H1 (cell line): ENCODE measurements at regions not wholly inside any gene's neighbourhood (a gene's known extent, or its start where the extent isn't known, plus 50 kb on each side); places are given as distances from the start of the nearest gene placed in this dataset.

Source experiments
- BCL11A ChIP-seq, 2 experiments: IDR thresholded peaks; one replicate each; pipeline ENCODE4 v1.6.1; 2011; ENCODE audit warnings: low read depth in 2 of 2, low read length in 2 of 2, mild to moderate bottlenecking in 2 of 2
- CBX8 ChIP-seq: fragments of 300-800, 300-1000 bp; sonication (generic); IDR thresholded peaks from 2 replicates; pipeline ENCODE4 v1.7.1; 2016; ENCODE audit warnings: low read depth, low read length, borderline replicate concordance
- CREB1 ChIP-seq: IDR thresholded peaks from 2 replicates; pipeline ENCODE4 v1.6.1; 2012; ENCODE audit warnings: inconsistent platforms
- GTF2F1 ChIP-seq: IDR thresholded peaks from 2 replicates; pipeline ENCODE4 v1.6.1; 2012; ENCODE audit warnings: low read depth, low read length, improper control_type of control experiment, borderline replicate concordance
- HDAC2 ChIP-seq, 2 experiments: fragments of 300-600 bp in 1 of 2; sonication (generic) in 1 of 2; IDR thresholded peaks; 2 replicates each; pipeline ENCODE4 v1.6.1; 2011 to 2012; ENCODE audit warnings: low read depth in 2 of 2, low read length in 2 of 2, mild to moderate bottlenecking in 2 of 2, moderate library complexity in 2 of 2, borderline replicate concordance in 1 of 2, inconsistent platforms in 1 of 2
- JUN ChIP-seq: IDR thresholded peaks from 2 replicates; pipeline ENCODE4 v1.6.1; 2011; ENCODE audit warnings: low read depth, mild to moderate bottlenecking, improper control_type of control experiment, low read length
- PHF8 ChIP-seq: fragments of 200-600 bp; sonication (generic); conservative IDR thresholded peaks from 2 replicates; pipeline ENCODE4 v1.7.1; 2012; ENCODE audit warnings: low read depth, mild to moderate bottlenecking, inconsistent platforms, low read length, moderate library complexity
- POLR2A ChIP-seq, 2 experiments: IDR thresholded peaks; 1 replicate in 1 of 2; 2 replicates in 1 of 2; pipeline ENCODE4 v1.6.1; 2011; ENCODE audit warnings: low read depth in 2 of 2, low read length in 2 of 2, mild to moderate bottlenecking in 2 of 2; ENCODE audit errors: control extremely low read depth in 1 of 2
- SP4 ChIP-seq: IDR thresholded peaks from 2 replicates; pipeline ENCODE4 v1.6.1; 2012; ENCODE audit warnings: low read length, inconsistent platforms
- TAF1 ChIP-seq: IDR thresholded peaks from 2 replicates; pipeline ENCODE4 v1.6.1; 2011; ENCODE audit warnings: mild to moderate bottlenecking, low read depth, low read length
- TCF12 ChIP-seq: IDR thresholded peaks from 2 replicates; pipeline ENCODE4 v1.6.1; 2011; ENCODE audit warnings: low read depth, mild to moderate bottlenecking, low read length
- TEAD4 ChIP-seq: IDR thresholded peaks from 2 replicates; pipeline ENCODE4 v1.6.1; 2012; ENCODE audit warnings: low read depth, low read length, inconsistent platforms, mixed read lengths
- TF ChIP-seq, protein P1 (sequence below): fragments of 300-600 bp; sonication (generic); IDR thresholded peaks from 2 replicates; pipeline ENCODE4 v1.7.1; 2012; ENCODE audit warnings: low read length, moderate library complexity, mild to moderate bottlenecking, inconsistent platforms; ENCODE audit not compliant: insufficient replicate concordance
- TF ChIP-seq, protein P2 (sequence below): IDR thresholded peaks from 2 replicates; pipeline ENCODE4 v1.6.1; 2012; ENCODE audit warnings: inconsistent platforms

DNA sequence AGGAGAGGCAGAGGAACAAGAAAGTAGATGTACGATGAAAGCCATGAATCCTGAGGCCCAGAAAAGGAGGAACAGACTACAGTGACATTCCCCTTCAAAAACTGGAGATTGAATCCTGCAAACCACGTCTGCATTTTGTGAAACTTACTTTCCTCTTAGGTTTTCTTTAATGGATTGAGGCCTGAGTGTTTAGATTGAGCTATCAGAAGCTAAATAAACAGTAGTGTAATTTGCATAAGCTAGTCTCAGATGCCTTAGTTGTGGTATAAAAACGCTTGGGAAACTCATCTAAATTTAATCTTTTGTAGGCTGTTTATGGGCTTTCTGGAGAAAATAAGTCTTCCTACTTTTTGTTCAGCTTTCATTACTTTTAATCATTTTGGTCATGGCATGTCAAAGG is 94.8 kb upstream of the HDAC9 start (continued):
- TF ChIP-seq, protein P1, sequence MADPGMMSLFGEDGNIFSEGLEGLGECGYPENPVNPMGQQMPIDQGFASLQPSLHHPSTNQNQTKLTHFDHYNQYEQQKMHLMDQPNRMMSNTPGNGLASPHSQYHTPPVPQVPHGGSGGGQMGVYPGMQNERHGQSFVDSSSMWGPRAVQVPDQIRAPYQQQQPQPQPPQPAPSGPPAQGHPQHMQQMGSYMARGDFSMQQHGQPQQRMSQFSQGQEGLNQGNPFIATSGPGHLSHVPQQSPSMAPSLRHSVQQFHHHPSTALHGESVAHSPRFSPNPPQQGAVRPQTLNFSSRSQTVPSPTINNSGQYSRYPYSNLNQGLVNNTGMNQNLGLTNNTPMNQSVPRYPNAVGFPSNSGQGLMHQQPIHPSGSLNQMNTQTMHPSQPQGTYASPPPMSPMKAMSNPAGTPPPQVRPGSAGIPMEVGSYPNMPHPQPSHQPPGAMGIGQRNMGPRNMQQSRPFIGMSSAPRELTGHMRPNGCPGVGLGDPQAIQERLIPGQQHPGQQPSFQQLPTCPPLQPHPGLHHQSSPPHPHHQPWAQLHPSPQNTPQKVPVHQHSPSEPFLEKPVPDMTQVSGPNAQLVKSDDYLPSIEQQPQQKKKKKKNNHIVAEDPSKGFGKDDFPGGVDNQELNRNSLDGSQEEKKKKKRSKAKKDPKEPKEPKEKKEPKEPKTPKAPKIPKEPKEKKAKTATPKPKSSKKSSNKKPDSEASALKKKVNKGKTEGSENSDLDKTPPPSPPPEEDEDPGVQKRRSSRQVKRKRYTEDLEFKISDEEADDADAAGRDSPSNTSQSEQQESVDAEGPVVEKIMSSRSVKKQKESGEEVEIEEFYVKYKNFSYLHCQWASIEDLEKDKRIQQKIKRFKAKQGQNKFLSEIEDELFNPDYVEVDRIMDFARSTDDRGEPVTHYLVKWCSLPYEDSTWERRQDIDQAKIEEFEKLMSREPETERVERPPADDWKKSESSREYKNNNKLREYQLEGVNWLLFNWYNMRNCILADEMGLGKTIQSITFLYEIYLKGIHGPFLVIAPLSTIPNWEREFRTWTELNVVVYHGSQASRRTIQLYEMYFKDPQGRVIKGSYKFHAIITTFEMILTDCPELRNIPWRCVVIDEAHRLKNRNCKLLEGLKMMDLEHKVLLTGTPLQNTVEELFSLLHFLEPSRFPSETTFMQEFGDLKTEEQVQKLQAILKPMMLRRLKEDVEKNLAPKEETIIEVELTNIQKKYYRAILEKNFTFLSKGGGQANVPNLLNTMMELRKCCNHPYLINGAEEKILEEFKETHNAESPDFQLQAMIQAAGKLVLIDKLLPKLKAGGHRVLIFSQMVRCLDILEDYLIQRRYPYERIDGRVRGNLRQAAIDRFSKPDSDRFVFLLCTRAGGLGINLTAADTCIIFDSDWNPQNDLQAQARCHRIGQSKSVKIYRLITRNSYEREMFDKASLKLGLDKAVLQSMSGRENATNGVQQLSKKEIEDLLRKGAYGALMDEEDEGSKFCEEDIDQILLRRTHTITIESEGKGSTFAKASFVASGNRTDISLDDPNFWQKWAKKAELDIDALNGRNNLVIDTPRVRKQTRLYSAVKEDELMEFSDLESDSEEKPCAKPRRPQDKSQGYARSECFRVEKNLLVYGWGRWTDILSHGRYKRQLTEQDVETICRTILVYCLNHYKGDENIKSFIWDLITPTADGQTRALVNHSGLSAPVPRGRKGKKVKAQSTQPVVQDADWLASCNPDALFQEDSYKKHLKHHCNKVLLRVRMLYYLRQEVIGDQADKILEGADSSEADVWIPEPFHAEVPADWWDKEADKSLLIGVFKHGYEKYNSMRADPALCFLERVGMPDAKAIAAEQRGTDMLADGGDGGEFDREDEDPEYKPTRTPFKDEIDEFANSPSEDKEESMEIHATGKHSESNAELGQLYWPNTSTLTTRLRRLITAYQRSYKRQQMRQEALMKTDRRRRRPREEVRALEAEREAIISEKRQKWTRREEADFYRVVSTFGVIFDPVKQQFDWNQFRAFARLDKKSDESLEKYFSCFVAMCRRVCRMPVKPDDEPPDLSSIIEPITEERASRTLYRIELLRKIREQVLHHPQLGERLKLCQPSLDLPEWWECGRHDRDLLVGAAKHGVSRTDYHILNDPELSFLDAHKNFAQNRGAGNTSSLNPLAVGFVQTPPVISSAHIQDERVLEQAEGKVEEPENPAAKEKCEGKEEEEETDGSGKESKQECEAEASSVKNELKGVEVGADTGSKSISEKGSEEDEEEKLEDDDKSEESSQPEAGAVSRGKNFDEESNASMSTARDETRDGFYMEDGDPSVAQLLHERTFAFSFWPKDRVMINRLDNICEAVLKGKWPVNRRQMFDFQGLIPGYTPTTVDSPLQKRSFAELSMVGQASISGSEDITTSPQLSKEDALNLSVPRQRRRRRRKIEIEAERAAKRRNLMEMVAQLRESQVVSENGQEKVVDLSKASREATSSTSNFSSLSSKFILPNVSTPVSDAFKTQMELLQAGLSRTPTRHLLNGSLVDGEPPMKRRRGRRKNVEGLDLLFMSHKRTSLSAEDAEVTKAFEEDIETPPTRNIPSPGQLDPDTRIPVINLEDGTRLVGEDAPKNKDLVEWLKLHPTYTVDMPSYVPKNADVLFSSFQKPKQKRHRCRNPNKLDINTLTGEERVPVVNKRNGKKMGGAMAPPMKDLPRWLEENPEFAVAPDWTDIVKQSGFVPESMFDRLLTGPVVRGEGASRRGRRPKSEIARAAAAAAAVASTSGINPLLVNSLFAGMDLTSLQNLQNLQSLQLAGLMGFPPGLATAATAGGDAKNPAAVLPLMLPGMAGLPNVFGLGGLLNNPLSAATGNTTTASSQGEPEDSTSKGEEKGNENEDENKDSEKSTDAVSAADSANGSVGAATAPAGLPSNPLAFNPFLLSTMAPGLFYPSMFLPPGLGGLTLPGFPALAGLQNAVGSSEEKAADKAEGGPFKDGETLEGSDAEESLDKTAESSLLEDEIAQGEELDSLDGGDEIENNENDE, result no peak
- TF ChIP-seq TEAD4 (no peak), SP4 (no peak), PHF8 (no peak), GTF2F1 (no peak), CBX8 (no peak), JUN (no peak), TCF12 (no peak), TAF1 (no peak), POLR2A (IDR thresholded peaks at IDR 0.05; ENCODE audit: control extremely low read depth in 1 of 2, low read depth in 2 of 2, low read length in 2 of 2) (no peak), BCL11A (IDR thresholded peaks at IDR 0.05; ENCODE audit: low read depth in 2 of 2, low read length in 2 of 2) (no peak), CREB1 (no peak), HDAC2 (IDR thresholded peaks at IDR 0.05; ENCODE audit: borderline replicate concordance in 1 of 2, low read depth in 2 of 2, low read length in 2 of 2) (no peak)
- TF ChIP-seq, protein P2, sequence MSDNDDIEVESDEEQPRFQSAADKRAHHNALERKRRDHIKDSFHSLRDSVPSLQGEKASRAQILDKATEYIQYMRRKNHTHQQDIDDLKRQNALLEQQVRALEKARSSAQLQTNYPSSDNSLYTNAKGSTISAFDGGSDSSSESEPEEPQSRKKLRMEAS, result no peak
